ENCODE measurements at regions not wholly inside any gene's neighbourhood (a gene's known extent, or its start where the extent isn't known, plus 50 kb on each side); places are given as distances from the start of the nearest gene placed in this dataset.

DNA sequence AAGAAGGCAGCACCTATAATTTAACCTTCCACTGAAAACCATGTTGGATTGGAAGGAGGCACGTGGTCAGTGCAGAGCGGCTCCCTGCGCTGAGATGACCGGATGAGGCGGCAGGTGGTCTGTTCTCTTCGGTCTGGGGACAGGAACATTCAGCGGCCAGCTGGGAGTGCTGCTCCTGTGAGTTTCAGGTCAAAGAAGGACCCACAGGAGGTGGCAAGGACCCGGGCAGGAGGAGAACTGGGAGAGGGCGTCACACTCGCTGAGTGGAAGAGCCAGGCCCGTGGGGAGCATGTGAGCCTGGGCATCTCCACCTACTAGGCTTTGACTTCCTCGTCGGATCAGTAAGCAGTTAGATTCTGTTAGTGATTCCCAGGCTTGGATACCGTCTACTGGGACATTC, 113.4 kb upstream of the SHH start:
- DNase-seq: no peak

DNA sequence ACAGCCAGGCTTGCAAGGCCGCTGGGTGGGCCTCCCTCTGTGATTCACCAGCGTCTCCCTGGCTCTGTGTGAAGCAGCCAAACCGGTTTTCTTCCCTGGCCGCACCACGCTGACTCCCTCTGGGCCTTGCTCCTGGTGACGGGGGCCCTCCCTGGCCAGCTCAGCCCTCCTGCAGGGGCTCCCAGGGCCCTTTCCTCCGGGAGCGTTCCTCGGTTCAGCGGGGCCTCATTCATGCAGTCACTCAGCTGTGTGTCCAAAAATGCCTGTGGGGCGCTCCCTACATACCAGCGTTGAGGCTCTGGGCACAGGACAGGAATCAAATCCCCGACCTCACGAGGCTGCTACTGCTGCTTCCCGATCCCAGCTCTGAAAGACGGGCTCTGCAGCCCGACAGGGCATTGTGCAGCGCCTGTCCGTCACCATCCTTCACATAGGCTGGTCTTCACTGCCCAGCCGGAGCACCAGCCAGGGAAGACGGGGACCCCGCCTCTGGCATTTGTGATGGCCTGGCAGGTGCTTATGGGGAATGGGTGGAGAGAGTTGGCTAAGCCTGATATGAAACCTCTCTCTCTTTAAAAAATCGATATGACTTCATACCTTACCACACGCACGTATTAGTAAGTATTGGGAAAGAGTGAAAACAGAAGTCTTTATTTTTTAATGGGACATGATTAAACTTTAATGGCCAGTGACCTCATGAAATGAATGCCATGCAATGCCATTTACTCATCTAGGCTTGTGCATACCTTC, 110.0 kb upstream of the SHH start:
- no peak for DNase-seq

DNA sequence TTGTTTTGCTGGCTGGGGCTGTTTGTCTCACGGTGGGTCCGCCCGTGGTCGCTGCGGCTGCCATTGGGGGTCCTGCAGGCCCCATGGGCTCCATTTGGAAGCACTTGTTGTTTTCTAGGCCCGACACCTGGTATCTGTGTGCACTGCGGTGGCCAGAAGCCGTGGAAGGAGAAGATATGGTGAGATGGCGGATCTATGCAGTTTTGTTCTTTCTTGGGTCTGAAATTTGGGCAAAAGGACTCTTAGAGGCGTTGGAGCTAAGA, 109.5 kb upstream of the SHH start:
- DNase-seq: no peak

DNA sequence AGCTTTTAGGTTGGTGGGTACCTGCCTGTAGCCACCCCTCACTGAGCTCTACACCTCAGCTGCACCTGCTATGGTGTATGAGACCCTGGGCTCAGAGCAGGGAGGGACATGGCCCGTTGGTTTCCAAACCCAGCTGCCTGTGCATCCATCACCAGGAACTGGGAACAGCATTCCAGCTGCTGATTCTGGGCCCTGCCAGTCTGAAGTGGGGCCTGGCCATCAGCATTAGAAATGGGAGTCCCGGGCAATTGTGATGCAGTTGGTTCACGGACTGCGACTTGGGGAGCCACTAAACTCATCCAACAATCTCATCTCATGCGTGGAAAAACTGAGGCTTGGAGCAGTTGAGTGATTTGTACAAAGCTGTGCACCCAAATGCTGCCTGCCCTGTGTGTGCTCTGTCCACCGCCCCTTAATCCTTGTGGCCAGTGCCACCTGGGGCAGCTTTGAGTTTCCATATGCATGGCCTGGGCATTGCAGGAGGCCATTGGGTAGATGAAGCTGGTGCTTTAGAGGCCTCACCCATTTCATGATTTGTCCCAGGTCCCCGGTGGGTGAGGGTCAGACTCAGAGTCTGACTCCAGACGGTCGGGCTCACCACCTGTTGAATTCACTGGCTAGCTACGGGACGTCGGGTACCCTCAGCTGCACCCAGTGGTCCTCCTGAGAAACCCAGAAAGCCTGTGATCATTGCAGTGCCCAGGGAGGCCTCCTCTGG, 109.0 kb upstream of the SHH start:
- no peak for DNase-seq

DNA sequence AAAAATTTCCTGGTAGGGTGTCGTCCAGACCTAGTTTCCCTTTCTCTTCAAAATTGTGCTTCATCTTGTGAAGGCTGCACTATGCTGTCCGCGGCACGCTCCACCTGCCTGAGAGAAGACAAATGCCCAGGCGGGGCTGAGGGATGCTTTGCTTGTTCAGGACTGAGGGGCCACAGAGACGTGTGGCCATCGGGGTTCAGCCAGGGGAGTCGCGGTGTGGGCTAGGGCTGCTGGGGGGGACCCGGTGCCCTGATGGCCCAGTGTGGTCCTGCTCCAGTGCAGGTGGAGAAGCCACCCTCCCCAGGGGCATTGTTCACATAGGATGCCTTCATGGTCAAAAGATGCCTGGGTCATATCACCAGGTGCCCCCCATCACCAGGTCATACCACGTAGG, 107.8 kb upstream of the SHH start:
- no peak for DNase-seq

DNA sequence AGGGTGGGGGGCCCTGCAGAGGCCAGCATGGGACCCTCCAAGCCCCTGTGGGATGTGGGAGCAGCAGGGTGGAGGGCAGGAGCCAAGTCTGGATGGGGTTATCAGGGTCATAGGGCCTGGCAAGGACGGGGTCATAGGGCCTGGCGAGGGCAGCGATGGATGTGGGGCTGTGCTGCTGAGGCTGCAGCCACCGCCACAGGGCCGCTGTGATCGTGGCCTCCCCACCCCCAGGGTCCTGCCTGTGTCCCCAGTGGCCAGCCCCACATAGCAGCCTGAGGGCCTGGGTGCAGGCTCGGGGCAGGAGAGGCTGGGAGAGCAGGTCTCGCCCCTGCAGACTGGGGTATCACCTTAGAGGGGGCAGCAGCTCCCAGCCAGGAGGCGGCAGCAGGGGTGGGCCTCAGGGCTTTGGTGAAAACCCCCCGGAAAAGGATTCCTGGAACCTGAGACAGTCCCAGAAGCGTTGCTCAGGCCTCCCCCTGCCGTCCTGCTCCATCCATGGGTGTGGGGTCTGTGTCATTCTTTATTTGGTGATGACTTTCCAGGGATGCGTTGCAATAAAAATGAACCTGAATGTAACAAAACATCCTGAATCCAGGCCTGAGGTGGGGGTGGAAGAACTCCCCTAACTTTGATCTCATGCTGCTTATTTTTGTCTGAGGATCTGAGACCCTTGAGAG, 107.3 kb upstream of the SHH start:
- no peak for DNase-seq

DNA sequence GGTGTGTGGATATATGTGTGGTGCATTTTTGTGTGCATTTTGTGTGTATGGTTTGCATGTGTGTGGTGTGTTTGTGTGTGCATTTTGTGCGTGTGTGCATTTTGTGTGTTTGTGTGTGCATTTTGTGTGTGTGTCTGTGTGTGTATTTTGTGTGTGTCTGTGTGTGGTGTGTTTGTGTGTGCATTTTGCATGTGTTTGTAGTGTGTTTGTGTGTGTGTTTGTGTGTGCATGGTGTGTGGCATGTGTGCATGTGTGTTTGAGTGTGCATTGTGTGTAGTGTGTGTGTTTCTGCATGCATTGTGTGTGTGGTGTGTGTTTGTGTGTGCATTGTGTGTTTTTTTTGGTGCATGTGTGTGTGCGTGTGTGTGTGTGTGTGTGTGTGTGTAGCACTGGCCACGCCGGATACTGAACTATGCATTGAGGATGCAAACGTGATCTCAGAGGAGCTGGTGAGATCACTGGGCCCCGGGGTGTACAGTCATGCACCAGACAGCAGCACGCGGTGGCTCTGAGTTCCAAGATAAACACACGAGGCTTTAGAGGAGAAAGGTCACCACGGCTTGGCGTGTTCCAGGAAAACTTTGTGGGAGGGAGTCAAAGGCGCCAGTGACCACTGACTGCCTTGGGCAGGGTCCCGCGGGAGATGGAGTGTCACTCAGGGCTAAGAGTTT, 106.6 kb upstream of the SHH start:
- DNase-seq: no peak

DNA sequence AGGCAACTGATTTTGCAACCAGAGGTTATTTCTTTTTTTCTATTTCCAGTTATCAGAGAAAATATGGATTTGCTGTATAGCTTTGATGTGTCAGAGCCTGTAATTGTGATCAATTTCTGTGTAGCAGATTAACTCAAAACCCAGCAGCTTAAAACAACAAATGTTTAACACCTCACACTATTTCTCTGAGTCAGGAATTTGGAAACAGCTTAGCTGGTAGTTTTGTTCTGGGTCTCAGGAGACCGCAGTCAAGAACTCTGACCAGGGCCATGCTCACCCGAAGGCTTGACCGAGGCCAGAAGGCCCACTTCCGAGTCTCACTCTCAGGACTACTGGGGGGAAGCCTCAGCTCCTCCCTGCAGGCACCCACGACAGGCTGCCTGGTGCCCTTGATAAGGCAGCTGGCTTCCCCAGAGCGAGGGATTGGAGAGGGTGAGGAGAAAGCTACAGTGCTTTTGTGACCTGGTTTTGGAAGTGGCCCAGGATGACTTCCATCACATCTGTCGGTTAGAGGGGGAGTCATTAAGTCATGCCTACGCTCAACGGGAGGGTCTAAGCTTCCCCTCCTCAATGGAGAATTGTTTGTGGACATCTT, 105.7 kb upstream of the SHH start:
- no peak for DNase-seq

DNA sequence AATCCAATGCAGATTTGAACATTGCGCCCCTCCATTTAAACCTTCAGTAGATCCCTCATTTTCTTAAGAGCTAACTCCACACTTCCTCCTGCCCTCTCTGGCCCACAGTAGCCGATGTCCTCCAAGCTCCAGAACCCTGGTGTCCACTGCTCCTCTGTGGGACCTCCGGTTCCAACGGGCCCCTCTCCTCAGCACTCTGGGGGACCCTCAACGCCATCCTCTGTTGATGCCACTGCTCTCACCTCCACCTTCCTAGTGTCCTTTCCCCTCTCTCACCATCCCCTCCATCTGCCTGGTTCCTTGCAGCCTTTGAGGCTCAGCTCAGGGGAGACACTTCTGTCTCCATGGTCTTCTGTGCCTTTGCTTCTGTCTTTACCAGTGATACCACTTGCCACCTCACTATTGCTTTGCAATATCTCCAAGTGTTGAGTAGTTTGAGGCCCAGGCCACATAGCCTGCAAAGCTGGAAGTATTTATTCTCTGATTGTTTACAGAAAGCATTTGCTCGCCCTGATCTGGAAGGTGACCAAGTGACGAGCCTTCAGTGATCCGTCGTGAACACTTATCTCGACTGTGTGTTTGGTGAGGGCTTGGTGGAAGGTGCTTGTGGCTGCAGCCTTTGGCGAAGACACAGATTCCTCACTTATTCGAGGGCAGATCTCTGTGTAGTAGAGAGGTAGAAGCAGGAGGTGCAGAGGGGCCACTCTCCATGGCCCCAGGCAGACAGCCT, 104.8 kb upstream of the SHH start:
- no peak for DNase-seq

DNA sequence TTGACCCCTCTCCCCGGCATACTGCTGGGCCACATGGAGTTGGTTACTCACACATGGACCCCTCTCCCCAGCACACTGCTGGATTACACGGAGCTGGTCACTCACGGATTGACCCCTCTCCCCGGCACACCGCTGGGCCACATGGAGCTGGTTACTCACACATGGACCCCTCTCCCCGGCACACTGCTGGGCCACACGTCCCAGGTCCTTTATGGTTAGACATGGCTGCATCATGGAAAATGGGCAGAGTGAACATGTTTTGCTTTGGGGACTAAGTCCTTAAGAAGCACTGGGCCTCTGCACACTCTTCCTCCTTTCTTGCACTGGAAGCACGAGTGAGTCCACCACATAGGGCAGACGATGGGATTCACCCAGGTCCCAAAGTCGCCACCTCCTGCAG, 102.1 kb upstream of the SHH start:
- no peak for DNase-seq

DNA sequence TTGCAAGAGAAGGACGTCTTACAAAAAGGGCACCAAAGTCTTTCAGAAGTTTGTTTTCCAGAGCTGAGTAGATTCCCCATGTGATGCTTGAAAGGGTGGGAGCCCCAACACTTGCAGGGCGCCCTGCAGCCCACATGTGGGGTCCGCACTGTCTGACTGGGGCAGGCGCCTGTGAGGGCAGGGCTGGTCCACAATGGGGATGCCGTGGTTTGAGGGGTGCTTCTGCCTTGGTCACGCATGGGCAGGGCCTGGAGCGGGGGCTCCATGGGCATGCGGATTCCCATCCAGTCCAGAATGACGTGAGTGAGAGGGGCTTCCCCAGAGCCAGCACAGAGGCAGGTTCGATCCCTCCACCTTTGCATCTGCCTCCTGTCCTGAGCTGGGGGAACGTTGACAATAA, 101.5 kb upstream of the SHH start:
- no peak for DNase-seq

DNA sequence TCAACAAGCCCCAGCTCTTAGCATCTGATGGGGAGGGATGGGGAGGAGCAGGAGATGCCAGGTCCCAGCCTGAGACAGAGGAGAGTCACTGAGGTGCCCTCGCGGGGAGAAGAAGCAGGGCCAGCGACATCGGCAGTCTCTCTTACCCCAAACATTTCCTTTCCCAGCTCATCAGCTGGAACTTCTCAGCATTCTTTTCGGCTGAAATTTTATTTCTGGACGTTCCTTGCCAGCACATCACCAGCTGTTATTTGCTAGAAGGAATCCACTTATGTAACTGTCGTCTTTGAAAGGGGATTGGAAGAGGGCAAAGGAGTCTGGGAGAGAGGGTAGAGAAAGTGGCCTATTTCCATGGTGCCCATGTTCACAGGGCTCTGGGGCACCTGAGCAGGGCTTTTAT, 101.0 kb upstream of the SHH start:
- DNase-seq: no peak

DNA sequence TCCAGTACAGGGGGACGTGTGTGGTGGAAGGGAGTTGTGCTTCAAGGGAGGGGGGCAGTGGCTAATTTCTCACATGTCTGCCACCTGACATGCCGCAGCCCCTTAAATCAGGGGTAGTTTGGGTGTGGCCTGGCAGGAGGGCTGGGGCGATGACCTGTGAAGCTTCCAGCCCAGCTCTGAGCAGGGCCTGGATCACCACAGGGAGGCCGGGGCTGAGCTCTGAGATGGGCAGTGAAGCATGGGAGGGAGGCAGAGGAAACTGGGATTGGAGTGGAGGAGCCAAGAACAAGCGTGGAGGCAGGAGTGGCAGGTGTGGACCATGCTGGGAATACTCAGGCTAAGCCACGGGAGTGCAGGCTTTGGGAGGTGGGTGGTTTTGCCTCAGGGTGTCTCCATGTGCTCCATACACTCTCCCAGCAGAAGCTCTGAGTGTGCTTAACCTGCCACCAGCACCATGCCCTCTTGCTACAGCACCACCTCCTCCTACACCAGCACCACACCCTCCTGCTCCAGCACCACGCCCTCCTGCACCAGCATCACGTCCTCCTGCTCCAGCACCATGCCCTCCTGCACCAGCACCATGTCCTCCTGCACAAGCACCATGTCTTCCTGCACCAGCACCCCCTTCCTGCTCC, 99.3 kb upstream of the SHH start:
- no peak for DNase-seq

DNA sequence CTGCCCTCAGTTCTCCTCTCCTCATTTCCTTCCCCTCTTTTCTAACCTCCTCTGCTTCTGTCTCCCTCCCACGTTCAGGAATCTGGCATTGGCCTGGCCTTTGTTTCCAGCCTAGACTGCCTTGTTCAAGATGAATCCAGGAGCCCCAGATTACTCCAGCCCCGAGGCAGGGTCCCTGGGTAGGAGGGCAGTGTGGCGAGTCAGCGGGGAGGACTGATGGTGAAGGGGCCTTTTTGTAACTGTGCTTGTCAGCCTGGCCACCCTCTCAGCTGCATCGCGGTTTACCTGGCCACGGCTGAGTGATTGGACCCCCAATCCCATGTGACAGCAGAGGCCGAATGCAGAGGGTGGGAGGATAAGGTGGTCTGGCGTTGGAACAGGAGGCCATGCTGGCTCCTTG, 96.1 kb upstream of the SHH start:
- DNase-seq: no peak

DNA sequence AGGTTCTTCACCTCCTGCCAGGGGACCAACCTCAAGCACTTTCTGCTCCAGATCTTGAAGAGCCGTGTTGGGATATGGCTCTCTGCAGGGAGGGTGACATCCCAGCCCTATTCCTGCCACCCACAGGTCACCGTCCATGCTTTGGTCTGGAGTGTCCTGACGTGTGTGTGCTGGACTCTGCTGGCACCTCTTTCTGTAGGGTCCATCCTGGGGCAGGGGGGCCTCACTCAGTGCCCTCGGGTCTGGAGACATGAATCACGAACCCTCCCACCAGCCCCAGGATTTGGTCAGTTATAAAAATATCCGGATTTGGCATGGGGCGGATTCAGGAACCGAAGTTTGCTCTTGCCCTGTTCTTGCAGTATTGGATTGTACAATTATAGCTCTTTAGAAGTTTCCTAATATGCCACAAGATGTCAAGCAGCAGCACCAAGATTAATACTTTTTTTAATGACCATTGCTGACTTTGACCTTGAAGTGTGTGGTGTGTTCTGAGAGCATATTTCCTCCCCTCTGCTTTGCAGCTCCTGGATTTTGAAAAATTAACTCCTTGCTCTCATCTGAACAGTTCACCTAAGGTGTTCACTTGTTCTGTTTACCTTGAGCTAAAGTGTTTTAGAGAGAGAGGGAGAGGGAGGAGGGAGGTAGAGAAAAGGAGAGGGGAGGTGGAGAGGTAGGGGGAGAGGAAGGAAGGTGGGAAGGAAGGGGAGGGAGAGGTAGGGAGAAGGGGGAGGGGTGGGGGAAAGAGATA, 95.4 kb upstream of the SHH start:
- DNase-seq: no peak

DNA sequence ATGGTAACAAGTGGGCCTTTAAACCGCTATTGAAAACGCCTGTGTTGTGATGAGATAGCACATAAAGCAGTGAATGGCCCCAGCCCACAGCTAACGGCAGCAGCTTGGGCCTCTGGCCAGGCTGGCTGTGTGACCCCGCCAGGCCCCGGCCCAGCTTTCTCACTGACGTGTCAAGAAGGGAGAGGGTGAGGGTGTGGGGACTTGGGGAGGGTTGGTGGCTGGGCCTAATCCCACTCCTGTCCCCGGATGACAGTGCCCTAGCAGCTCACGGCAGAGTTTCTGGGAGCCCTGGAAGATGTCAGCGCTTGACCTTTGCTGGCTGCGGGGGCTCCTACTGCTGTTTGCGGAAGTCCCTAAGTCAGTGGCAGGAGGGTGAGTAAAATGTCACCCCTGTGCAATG, 88.9 kb upstream of the SHH start:
- no peak for DNase-seq

DNA sequence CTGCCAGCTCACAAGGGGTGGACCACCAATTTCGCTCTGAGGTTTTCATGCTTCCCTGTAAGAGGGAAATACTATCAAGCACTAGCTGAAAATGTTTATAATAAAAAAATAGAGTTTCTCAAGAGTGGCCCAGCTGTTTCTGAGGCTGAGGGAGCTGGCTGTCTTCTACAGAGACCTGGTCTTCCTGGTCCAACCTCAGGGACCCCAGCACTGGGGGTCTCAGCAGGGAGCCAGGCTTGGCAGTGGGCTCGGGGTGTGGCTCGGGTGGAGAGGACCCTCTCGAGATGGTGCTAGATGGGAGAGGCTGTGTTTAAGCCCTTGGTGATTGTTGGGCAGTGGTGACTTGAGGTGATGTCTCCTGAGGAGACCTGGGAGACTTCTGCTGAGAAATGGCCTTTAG, 87.3 kb upstream of the SHH start:
- DNase-seq: no peak

DNA sequence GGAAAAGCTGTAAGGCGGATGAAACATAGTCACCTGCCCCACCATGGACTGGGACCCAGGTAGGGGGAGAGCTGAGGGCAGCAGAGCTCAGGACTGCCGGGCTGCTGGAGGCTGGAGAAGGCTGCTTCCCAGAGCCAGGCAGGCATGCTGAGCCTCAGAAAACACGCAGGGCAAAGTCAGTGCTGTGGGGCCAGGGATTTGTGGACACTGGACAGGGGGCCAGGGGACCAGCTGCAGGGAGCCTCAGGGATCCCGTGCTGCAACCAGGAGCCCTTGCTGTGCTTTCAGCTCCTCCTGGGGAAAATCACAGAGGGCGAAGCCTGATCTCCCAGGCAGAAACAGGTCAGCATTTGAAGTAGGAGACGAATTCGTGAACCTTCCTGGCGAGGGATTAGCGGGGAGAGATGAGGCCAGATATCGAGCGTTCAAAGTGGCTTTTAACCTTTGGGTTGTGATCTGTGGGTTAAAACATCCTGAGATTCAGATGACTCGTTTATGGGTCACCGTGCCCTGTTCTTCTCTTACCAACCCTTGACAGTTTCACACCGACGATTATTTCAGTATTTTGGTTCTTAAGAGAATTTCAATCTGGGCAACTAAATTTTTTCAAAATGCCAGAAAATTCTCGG, 85.6 kb upstream of the SHH start:
- DNase-seq: no peak

DNA sequence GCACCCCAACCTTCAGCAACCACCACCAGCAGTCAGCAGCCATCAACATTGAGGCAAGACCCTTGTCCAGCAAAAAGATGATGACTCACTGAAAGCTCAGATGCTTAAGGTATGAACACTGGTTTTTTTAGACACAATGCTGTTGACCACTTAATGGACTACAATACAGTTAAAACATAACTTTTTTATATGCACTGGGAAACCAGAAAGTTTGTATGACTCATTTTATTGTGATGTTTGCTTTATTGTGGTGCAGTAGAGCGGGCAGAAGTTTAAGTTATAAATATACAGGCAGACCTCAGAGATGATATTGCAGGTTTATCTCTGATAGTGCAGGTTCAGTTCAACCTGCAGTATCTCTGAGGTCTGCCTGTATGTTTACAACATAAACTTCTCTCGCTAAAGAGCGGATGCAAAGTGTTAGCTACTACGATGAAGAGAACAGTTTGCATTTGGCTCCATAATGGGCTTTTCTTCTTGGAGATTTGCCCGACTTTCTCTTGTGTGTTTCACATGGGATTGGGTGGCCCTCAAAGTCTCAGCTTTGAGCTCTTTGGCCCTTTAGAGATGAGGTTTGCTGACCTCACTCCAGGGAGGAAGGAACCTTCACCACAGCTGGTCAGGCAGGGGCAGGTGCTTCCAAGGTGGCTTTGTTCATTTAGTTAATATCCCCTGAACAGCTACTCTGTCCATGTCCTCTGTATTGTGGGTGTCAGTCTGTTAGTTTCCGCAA, 84.4 kb upstream of the SHH start:
- no peak for DNase-seq

DNA sequence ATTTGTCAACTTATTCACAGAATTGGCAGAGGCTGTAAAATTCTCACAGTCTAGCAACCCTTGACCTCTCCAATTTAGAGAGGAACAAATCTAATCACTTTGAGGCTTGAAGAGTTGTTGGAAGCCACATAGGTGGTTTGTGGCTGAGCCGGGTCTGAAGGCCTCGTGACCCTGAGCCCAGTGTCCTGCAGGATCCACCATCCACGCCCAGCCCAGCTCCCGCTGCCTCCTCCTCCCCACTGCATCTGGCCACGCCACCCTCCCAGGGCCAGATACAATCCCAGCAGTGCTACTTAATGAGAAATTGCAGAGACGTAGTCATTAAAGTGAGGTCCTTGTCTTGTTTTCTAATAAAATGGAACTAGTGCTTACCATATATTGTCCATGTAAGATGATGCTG, 81.4 kb upstream of the SHH start:
- no peak for DNase-seq

Measured in NCI-H446 (cell line).